Gastroesophageal sphincter (tissue), 4 donors: ENCODE measurements at regions not wholly inside any gene's neighbourhood (a gene's known extent, or its start where the extent isn't known, plus 50 kb on each side); places are given as distances from the start of the nearest gene placed in this dataset.

Source experiments
- ATAC-seq: fragments of 150-250 bp; one replicate; pipeline ENCODE4 v1.9.1; 2016; ENCODE audit warnings: mild to moderate bottlenecking, moderate library complexity
- H3K27ac ChIP-seq, 4 donors: fragments of 200-600 bp; sonication (generic) in 3 of 4; 1 replicate in 3 of 4; 2 replicates in 1 of 4; pipeline ENCODE4 v1.5.1; 2016 to 2019
- H3K27me3 ChIP-seq: fragments of 200-600 bp; sonication (generic); one replicate; pipeline ENCODE4 v1.5.1; 2019
- H3K36me3 ChIP-seq, 2 donors: fragments of 200-600 bp; sonication (generic); one replicate each; pipeline ENCODE4 v1.5.1; 2019; ENCODE audit warnings: control low read depth in 1 of 2
- H3K4me1 ChIP-seq, 3 donors: fragments of 200-600 bp; sonication (generic); 1 replicate in 2 of 3; 2 replicates in 1 of 3; pipeline ENCODE4 v1.5.1; 2016 to 2019; ENCODE audit warnings: control low read depth in 2 of 3
- H3K4me3 ChIP-seq, 2 donors: fragments of 200-600 bp; sonication (generic); one replicate each; pipeline ENCODE4 v1.5.1; 2019; ENCODE audit warnings: mild to moderate bottlenecking in 1 of 2, moderate library complexity in 1 of 2
- H3K9me3 ChIP-seq, 3 donors: fragments of 200-600 bp; sonication (generic); one replicate each; pipeline ENCODE4 v1.5.1; 2017 to 2019; ENCODE audit warnings: control low read depth in 2 of 3
- CTCF ChIP-seq, 4 experiments: fragments of 200-600 bp in 2 of 4; fragments of 450-650 bp in 2 of 4; sonication (generic) in 1 of 4; IDR thresholded peaks; one replicate each; pipeline ENCODE4 v1.5.1; 2017 to 2019; ENCODE audit warnings: antibody characterized with exemption in 4 of 4, mild to moderate bottlenecking in 2 of 4, moderate library complexity in 2 of 4
- EP300 ChIP-seq: sonication (generic); formaldehyde crosslinking; IDR thresholded peaks from one replicate; pipeline ENCODE4 v1.6.1; 2017; ENCODE audit warnings: antibody characterized with exemption, mild to moderate bottlenecking
- POLR2A ChIP-seq, 2 donors: fragments of 450-650 bp; IDR thresholded peaks; one replicate each; pipeline ENCODE4 v1.6.1; 2017; ENCODE audit warnings: antibody characterized with exemption in 2 of 2, mild to moderate bottlenecking in 2 of 2, moderate library complexity in 1 of 2
- POLR2AphosphoS5 ChIP-seq: sonication (generic); formaldehyde crosslinking; IDR thresholded peaks from one replicate; pipeline ENCODE4 v1.6.1; 2017; ENCODE audit warnings: antibody characterized with exemption
- WGBS, 2 donors: methylation state at CpG; one replicate each; pipeline ENCODE4 v1.1.5; 2018; ENCODE audit warnings: low coverage in 1 of 2; 5-methylcytosine and 5-hydroxymethylcytosine counted together

DNA sequence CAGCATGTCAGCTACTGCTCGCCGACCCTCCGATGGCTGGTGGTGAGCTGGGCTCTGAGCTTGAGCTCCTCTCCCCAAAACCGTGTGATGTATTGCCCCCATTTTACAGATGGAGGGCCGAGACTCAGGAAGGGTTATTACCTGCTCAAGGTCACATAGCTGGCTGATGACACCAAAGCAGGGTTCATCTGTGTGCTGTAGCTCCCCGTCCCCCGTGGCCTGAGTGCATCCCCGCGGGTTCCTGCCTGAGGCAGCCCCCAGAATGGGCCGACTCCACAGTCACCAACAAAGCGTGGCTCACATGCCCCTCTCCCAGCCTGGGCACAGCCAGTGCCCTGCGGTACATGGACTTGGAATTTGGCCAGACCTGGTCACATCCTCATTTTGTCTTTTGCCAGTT lies 198.6 kb downstream of the TFCP2L1 start:
- Histone ChIP-seq H3K4me1 (peaks cover 0 to 10% (median 6%) of the 10 kb centered on the region in 3 donors), H3K36me3 (no peaks in the 10 kb centered on the region), H3K9me3 (no peaks in the 10 kb centered on the region), H3K27ac (no peak overlapping the region), H3K27me3 (peaks cover 38% of the 10 kb centered on the region), H3K4me3 (no peak overlapping the region)
- 81 to 86% methylated on average over 5 of the region's 12 CpGs for WGBS, 2 donors
- TF ChIP-seq CTCF (IDR thresholded peaks at IDR 0.05): no peak
- TF ChIP-seq EP300: no peak
- no peak for TF ChIP-seq POLR2AphosphoS5
- no peak for TF ChIP-seq POLR2A (IDR thresholded peaks at IDR 0.05)
- ATAC-seq: no peak

- TF ChIP-seq CTCF (IDR thresholded peaks at IDR 0.05): no peak
These were observed 197.9 kb downstream of the TFCP2L1 start for GRCh38 chr2:121087117-121087516.

DNA sequence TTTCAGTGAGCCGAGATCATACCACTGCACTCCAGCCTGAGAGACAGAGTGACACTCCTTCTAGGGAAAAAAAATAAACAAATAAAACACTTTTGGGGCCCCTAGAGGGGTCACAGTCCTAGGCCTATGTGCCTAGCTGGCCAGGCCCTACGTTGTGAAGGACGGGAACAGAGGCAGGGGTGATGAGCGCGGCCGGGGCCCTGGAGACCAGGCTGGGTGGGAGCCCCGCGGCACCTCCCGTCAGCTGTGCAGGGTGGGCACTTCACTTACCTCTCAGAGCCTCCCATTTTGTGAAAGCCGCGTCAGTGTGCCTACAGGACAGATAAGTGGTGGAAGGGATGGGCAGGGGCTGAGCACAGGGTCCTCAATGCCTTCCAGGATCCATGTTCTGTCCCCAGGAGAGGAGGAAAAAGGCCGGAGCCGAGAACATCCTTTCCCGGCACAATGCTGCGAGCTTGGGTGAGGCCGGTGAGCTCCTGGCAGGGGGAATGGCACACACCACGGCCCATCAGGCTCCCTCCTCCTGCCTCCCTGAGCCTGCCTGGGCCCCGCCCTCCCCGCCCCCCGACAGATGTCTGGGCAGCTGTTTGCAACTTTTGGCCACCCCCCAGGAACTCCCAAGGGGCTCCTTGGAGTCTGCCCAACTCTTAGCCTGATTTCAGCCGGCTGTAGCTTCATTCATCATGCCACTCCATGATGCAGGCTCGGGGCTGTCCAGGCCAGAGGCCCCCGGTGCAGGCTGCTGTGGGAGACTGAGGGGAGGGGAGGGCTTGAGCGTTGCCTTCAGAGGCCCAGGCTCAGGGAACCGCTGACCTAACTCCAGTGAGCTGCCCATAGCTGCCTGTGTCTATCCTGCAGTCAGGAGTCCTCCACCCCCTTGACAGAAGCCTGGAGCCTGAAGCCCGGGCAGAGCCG lies 196.5 kb downstream of the TFCP2L1 start:
- no peaks in the 10 kb centered on the region for H3K36me3 ChIP-seq
- TF ChIP-seq EP300 (no peak), POLR2A (IDR thresholded peaks at IDR 0.05) (no peak), CTCF (IDR thresholded peaks at IDR 0.05) (no peak), POLR2AphosphoS5 (no peak)
- H3K4me3 ChIP-seq: no peak overlapping the region
- H3K27ac ChIP-seq: no peak overlapping the region
- H3K27me3 ChIP-seq: peaks cover 20% of the 10 kb centered on the region
- H3K9me3 ChIP-seq: no peaks in the 10 kb centered on the region
- 40% methylated on average over 8 of the region's 27 CpGs; no CpG with 5 or more reads in 1 of the 2 donors for WGBS, 2 donors
- ATAC-seq: peak; percentile 52
- H3K4me1 ChIP-seq: peaks cover 0 to 10% (median 6%) of the 10 kb centered on the region in 3 donors

More at GRCh38 chr2:121087117-121087516, 197.9 kb downstream of the TFCP2L1 start:
- no peak for ATAC-seq
- Histone ChIP-seq H3K27me3 (peaks cover 32% of the 10 kb centered on the region), H3K9me3 (no peaks in the 10 kb centered on the region), H3K4me3 (no peak overlapping the region), H3K27ac (no peak overlapping the region), H3K36me3 (no peaks in the 10 kb centered on the region), H3K4me1 (peaks cover 0 to 10% (median 6%) of the 10 kb centered on the region in 3 donors)
- 100% methylated on average over 2 of the region's 7 CpGs; no CpG with 5 or more reads in 1 of the 2 donors for WGBS, 2 donors

- no peak for TF ChIP-seq POLR2AphosphoS5
- TF ChIP-seq EP300: no peak
- no peak for TF ChIP-seq CTCF (IDR thresholded peaks at IDR 0.05)
- no peak for TF ChIP-seq POLR2A (IDR thresholded peaks at IDR 0.05)
- H3K4me1 ChIP-seq: peaks cover 0 to 10% (median 6%) of the 10 kb centered on the region in 3 donors
- no peak overlapping the region for H3K4me3 ChIP-seq
- H3K27me3 ChIP-seq: peaks cover 14% of the 10 kb centered on the region
- ATAC-seq: no peak
- H3K27ac ChIP-seq: no peak overlapping the region
- 61 to 92% methylated on average over 2 to 9 of the region's 11 CpGs for WGBS, 2 donors
- no peaks in the 10 kb centered on the region for H3K36me3 ChIP-seq
- no peaks in the 10 kb centered on the region for H3K9me3 ChIP-seq
These were observed 195.9 kb downstream of the TFCP2L1 start for GRCh38 chr2:121089166-121089510.
